ENCODE measurements at regions not wholly inside any gene's neighbourhood (a gene's known extent, or its start where the extent isn't known, plus 50 kb on each side); places are given as distances from the start of the nearest gene placed in this dataset.

DNA sequence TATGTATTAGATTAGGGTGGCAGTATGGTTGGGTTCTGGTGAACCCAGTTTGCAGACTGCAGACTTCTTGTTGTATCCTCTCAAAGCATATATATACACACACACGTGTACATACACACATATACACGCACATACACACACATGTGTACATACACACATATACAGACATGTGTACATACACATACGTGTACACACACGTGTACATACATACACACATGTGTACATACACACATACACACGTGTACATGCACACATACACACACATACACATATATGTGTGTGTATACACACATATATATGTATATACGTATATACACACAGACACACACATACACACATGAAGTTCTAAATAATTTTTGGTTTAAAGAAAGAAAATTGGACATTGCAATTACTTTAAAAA lies 780.2 kb downstream of the FLRT2 start:
- Histone ChIP-seq H3K27ac (ENCODE audit: low read depth) (no peak overlapping the region), H3K79me2 (replicated peaks; ENCODE audit: insufficient read depth) (no peaks in the 10 kb centered on the region), H4K20me1 (replicated peaks; ENCODE audit: insufficient read depth) (no peaks in the 10 kb centered on the region), H3K27me3 (ENCODE audit: insufficient read depth) (no peaks in the 10 kb centered on the region), H3K9me2 (ENCODE audit: insufficient read depth) (0 out of 2 replicates have a peak, but pooled peaks cover 8% of the 10 kb centered on the region), H3K4me1 (ENCODE audit: insufficient read depth) (no peaks in the 10 kb centered on the region), H3K36me3 (ENCODE audit: insufficient read depth) (no peaks in the 10 kb centered on the region), H3K4me3 (no peak overlapping the region), H2AFZ (no peak overlapping the region), H3K4me2 (no peak overlapping the region), H3F3A (replicated peaks; ENCODE audit: low read depth) (no peaks in the 10 kb centered on the region)
- ATAC-seq (no peak), DNase-seq (ENCODE audit: low spot score) (no peak)
- no peaks in the 10 kb centered on the region; the same call in 2 of the 3 replicates for H3K36me3 Mint-ChIP-seq (ENCODE audit: low read depth)
- TF ChIP-seq, protein P1, sequence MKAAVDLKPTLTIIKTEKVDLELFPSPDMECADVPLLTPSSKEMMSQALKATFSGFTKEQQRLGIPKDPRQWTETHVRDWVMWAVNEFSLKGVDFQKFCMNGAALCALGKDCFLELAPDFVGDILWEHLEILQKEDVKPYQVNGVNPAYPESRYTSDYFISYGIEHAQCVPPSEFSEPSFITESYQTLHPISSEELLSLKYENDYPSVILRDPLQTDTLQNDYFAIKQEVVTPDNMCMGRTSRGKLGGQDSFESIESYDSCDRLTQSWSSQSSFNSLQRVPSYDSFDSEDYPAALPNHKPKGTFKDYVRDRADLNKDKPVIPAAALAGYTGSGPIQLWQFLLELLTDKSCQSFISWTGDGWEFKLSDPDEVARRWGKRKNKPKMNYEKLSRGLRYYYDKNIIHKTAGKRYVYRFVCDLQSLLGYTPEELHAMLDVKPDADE (IDR thresholded peaks at IDR 0.05), result no peak
- TF ChIP-seq, protein P2, sequence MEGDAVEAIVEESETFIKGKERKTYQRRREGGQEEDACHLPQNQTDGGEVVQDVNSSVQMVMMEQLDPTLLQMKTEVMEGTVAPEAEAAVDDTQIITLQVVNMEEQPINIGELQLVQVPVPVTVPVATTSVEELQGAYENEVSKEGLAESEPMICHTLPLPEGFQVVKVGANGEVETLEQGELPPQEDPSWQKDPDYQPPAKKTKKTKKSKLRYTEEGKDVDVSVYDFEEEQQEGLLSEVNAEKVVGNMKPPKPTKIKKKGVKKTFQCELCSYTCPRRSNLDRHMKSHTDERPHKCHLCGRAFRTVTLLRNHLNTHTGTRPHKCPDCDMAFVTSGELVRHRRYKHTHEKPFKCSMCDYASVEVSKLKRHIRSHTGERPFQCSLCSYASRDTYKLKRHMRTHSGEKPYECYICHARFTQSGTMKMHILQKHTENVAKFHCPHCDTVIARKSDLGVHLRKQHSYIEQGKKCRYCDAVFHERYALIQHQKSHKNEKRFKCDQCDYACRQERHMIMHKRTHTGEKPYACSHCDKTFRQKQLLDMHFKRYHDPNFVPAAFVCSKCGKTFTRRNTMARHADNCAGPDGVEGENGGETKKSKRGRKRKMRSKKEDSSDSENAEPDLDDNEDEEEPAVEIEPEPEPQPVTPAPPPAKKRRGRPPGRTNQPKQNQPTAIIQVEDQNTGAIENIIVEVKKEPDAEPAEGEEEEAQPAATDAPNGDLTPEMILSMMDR (conservative IDR thresholded peaks at IDR 0.05; ENCODE audit: low read depth in 2 of 2), result no peak
- no peak for TF ChIP-seq EZH2 (IDR thresholded peaks at IDR 0.05; ENCODE audit: low read depth, unreplicated experiment)
- TF ChIP-seq POLR2AphosphoS5 (IDR thresholded peaks at IDR 0.05; ENCODE audit: low read depth), result no peak
- no peak for TF ChIP-seq ZNF331 (CRISPR knock-in tag; IDR thresholded peaks at IDR 0.05; ENCODE audit: low read depth)
- no peak for TF ChIP-seq CREB1 (CRISPR knock-in tag; IDR thresholded peaks at IDR 0.05; ENCODE audit: low read depth)
- TF ChIP-seq JUNB (IDR thresholded peaks at IDR 0.05; ENCODE audit: unreplicated experiment), result no peak
- TF ChIP-seq, protein P3, sequence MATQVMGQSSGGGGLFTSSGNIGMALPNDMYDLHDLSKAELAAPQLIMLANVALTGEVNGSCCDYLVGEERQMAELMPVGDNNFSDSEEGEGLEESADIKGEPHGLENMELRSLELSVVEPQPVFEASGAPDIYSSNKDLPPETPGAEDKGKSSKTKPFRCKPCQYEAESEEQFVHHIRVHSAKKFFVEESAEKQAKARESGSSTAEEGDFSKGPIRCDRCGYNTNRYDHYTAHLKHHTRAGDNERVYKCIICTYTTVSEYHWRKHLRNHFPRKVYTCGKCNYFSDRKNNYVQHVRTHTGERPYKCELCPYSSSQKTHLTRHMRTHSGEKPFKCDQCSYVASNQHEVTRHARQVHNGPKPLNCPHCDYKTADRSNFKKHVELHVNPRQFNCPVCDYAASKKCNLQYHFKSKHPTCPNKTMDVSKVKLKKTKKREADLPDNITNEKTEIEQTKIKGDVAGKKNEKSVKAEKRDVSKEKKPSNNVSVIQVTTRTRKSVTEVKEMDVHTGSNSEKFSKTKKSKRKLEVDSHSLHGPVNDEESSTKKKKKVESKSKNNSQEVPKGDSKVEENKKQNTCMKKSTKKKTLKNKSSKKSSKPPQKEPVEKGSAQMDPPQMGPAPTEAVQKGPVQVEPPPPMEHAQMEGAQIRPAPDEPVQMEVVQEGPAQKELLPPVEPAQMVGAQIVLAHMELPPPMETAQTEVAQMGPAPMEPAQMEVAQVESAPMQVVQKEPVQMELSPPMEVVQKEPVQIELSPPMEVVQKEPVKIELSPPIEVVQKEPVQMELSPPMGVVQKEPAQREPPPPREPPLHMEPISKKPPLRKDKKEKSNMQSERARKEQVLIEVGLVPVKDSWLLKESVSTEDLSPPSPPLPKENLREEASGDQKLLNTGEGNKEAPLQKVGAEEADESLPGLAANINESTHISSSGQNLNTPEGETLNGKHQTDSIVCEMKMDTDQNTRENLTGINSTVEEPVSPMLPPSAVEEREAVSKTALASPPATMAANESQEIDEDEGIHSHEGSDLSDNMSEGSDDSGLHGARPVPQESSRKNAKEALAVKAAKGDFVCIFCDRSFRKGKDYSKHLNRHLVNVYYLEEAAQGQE (IDR thresholded peaks at IDR 0.05; ENCODE audit: unreplicated experiment), result no peak
- TF ChIP-seq STAT1 (IDR thresholded peaks at IDR 0.05; ENCODE audit: unreplicated experiment), result no peak
- no peak for TF ChIP-seq ZNF114 (CRISPR knock-in tag; IDR thresholded peaks at IDR 0.05)
- TF ChIP-seq EZH2phosphoT487 (IDR thresholded peaks at IDR 0.05; ENCODE audit: unreplicated experiment), result no peak
- no peak overlapping the region for H3K27ac Mint-ChIP-seq
- no peaks in the 10 kb centered on the region; the same call in 2 of the 3 replicates for H3K4me1 Mint-ChIP-seq
- H3K4me3 Mint-ChIP-seq, result no peak overlapping the region
- peaks cover 8% of the 10 kb centered on the region; the same call in 2 of the 3 replicates for H3K9me3 Mint-ChIP-seq
- H3K27me3 Mint-ChIP-seq (ENCODE audit: insufficient read depth, low read depth, poor library complexity), result peaks cover 2% of the 10 kb centered on the region

Data from GM23338 (cell line).